GM12875 (cell line): ENCODE measurements at regions not wholly inside any gene's neighbourhood (a gene's known extent, or its start where the extent isn't known, plus 50 kb on each side); places are given as distances from the start of the nearest gene placed in this dataset.

Source experiments
- H3K4me3 ChIP-seq: one replicate; pipeline ENCODE4 v1.5.1; 2011; ENCODE audit warnings: low read depth, low read length, control low read depth
- TF ChIP-seq, protein P1 (sequence below): IDR thresholded peaks from 2 replicates; pipeline ENCODE4 v1.5.1; 2011; ENCODE audit warnings: low read depth, mild to moderate bottlenecking, control low read depth, inconsistent platforms, low read length, moderate library complexity, borderline replicate concordance; ENCODE audit not compliant: insufficient read depth

GRCh38 chr7:33733870-33734650 lies 171.3 kb upstream of the BMPER start:
- H3K4me3 ChIP-seq = no peak overlapping the region
- TF ChIP-seq, protein P1, sequence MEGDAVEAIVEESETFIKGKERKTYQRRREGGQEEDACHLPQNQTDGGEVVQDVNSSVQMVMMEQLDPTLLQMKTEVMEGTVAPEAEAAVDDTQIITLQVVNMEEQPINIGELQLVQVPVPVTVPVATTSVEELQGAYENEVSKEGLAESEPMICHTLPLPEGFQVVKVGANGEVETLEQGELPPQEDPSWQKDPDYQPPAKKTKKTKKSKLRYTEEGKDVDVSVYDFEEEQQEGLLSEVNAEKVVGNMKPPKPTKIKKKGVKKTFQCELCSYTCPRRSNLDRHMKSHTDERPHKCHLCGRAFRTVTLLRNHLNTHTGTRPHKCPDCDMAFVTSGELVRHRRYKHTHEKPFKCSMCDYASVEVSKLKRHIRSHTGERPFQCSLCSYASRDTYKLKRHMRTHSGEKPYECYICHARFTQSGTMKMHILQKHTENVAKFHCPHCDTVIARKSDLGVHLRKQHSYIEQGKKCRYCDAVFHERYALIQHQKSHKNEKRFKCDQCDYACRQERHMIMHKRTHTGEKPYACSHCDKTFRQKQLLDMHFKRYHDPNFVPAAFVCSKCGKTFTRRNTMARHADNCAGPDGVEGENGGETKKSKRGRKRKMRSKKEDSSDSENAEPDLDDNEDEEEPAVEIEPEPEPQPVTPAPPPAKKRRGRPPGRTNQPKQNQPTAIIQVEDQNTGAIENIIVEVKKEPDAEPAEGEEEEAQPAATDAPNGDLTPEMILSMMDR = no peak

DNA sequence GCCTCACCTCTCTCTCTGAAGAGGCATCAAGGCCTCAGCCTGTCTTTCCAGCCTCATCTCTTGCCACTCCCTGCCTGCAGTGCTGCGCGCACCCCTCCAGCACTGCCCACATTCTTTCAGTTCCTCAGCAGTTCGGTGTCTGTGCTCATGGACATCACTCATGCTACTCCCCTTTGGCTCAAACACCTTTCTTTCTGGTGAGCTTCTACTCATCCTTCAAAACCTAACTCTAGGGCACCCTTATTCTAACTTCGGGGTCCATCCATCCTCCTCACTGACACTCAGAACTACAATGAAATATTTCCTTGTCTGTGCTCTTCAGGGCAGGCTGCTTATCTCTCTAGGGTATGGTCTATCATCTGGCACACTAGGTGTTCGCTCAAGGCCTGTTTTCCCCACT lies 169.9 kb upstream of the BMPER start:
- H3K4me3 ChIP-seq = no peak overlapping the region
- TF ChIP-seq, protein P1 = no peak

- TF ChIP-seq, protein P1 = no peak
- H3K4me3 ChIP-seq = no peak overlapping the region
Observed at GRCh38 chr7:33736521-33737221, 168.7 kb upstream of the BMPER start.

DNA sequence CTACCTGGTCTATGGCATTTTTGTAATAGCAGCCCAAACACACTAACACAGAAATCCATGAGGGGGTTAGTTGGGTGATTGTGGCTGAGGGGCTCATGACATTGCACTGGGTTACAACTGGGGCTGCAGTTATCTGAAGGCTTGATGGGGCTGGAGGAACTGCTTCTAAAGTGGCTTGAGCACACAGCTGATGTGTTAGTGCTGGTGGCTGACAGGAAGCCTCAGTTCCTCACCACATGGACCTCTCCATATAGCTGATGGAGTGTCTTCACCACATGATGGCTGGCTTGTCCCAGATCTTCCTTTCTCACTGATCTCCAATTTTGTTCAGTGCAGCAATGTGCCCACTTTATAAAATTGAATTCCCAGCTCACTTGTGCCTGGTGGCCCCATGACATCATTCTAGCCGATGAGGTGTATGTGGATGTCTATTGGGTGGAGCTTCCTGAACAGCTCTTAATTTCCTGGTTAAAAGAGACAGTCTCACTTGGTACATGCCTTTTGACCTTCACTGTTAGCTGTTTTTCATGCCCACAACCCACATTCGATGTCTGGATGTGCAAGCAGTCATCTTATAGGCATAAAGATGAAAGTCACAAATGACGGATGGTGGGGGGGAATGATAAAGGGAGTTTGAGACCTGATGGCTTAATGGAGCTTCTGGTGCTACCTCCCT lies 166.9 kb upstream of the BMPER start:
- TF ChIP-seq, protein P1 = no peak
- no peak overlapping the region for H3K4me3 ChIP-seq

DNA sequence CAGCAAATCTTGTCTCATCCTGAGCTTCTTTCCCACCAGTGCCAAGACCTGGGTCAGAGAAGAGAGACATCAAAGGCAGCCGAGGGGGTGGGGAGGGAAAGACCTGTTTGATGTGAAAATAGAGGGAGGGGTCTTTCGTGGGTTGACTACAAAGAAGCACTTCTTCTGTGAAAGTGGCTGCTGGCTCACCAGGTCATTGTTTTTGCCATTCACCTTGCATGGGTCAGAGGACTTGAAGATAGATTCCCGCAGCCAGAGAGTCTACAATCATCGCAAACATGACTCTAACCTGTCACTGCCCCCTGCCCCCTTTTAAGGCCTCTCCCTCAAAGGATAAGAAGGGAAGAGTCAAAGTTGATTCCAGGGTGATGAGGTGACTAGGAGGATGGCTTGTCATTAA lies 166.1 kb upstream of the BMPER start:
- no peak overlapping the region for H3K4me3 ChIP-seq
- TF ChIP-seq, protein P1 = no peak

GRCh38 chr7:33742521-33742920 lies 162.8 kb upstream of the BMPER start:
- TF ChIP-seq, protein P1 = no peak

GRCh38 chr7:33742999-33743587 lies 162.2 kb upstream of the BMPER start:
- no peak overlapping the region for H3K4me3 ChIP-seq
- TF ChIP-seq, protein P1 = no peak

More at GRCh38 chr7:33742521-33742920, 162.8 kb upstream of the BMPER start:
- no peak overlapping the region for H3K4me3 ChIP-seq
